ENCODE measurements at regions not wholly inside any gene's neighbourhood (a gene's known extent, or its start where the extent isn't known, plus 50 kb on each side); places are given as distances from the start of the nearest gene placed in this dataset.

GRCh38 chr6:28632326-28632851, 106.7 kb downstream of the GPX5 start:
- Histone ChIP-seq H3K27ac (no peak overlapping the region), H3K4me2 (no peak overlapping the region), H3K9ac (no peak overlapping the region), H2AFZ (ENCODE audit: low read depth) (no peak overlapping the region), H4K20me1 (ENCODE audit: insufficient read depth) (no peaks in the 10 kb centered on the region), H3K4me3 (IDR thresholded peaks at IDR 0.05; ENCODE audit: insufficient read depth, low read depth, low read length) (no peak overlapping the region), H3K36me3 (ENCODE audit: insufficient read depth) (no peaks in the 10 kb centered on the region; the same call in 1 of the 2 replicates), H3K79me2 (ENCODE audit: insufficient read depth, low read depth) (no peaks in the 10 kb centered on the region), H3K27me3 (ENCODE audit: insufficient read depth, low read depth) (no peaks in the 10 kb centered on the region), H3K4me1 (ENCODE audit: low read depth, poor library complexity, severe bottlenecking) (no peaks in the 10 kb centered on the region)
- TF ChIP-seq, protein P1, sequence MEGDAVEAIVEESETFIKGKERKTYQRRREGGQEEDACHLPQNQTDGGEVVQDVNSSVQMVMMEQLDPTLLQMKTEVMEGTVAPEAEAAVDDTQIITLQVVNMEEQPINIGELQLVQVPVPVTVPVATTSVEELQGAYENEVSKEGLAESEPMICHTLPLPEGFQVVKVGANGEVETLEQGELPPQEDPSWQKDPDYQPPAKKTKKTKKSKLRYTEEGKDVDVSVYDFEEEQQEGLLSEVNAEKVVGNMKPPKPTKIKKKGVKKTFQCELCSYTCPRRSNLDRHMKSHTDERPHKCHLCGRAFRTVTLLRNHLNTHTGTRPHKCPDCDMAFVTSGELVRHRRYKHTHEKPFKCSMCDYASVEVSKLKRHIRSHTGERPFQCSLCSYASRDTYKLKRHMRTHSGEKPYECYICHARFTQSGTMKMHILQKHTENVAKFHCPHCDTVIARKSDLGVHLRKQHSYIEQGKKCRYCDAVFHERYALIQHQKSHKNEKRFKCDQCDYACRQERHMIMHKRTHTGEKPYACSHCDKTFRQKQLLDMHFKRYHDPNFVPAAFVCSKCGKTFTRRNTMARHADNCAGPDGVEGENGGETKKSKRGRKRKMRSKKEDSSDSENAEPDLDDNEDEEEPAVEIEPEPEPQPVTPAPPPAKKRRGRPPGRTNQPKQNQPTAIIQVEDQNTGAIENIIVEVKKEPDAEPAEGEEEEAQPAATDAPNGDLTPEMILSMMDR (conservative IDR thresholded peaks at IDR 0.05; ENCODE audit: low read depth, low read length) = no peak

DNA sequence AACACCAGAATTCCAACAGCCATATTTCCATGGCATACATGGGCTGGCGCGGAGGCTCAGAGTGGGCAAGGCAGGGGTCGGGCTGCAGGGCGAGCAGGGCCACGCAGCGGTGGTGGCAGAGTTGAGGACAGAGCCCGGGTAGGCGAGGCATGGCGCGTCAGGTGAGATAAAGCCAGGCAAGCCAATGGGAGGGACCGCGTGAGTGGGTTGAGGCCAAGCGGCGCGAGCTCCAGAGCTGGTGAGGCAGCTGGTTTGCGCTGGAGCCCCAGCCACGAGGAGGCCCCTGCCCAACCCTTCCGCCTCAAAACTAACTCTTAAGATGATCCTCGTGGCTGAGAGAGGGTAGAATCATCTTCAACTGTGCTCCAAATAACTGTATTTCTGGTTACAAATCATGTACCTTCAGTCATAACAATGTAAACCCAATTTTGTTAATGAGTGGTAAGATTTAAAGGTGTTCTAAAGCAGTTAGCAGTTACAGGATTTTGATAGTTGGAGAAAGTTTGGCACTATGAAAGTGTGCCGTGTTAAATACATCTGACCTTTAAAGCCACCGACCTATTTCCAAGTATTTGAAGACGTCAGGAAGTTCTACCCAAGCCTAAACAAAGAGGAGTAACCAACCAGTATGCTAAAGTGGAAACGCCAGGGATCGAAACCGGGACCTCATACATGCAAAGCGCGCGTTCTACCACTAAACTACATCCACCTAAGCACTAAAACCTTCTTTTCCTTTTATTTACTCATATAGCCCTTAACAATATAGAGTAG, 107.9 kb downstream of the GPX5 start:
- H3K36me3 ChIP-seq (ENCODE audit: insufficient read depth) = no peaks in the 10 kb centered on the region; the same call in 1 of the 2 replicates
- H3K27me3 ChIP-seq (ENCODE audit: insufficient read depth, low read depth) = no peaks in the 10 kb centered on the region
- TF ChIP-seq, protein P1 (conservative IDR thresholded peaks at IDR 0.05; ENCODE audit: low read depth, low read length) = no peak
- H3K4me1 ChIP-seq (ENCODE audit: low read depth, poor library complexity, severe bottlenecking) = no peaks in the 10 kb centered on the region
- H4K20me1 ChIP-seq (ENCODE audit: insufficient read depth) = no peaks in the 10 kb centered on the region
- H3K79me2 ChIP-seq (ENCODE audit: insufficient read depth, low read depth) = no peaks in the 10 kb centered on the region
- H3K4me2 ChIP-seq = no peak overlapping the region
- H3K4me3 ChIP-seq (IDR thresholded peaks at IDR 0.05; ENCODE audit: insufficient read depth, low read depth, low read length) = no peak overlapping the region
- no peak overlapping the region for H2AFZ ChIP-seq (ENCODE audit: low read depth)
- H3K27ac ChIP-seq = no peak overlapping the region
- no peak overlapping the region for H3K9ac ChIP-seq

GRCh38 chr6:28634411-28634760, 108.7 kb downstream of the GPX5 start:
- Histone ChIP-seq H3K4me1 (ENCODE audit: low read depth, poor library complexity, severe bottlenecking) (no peaks in the 10 kb centered on the region), H2AFZ (ENCODE audit: low read depth) (no peak overlapping the region), H3K4me2 (no peak overlapping the region), H3K9ac (no peak overlapping the region), H3K36me3 (ENCODE audit: insufficient read depth) (no peaks in the 10 kb centered on the region; the same call in 1 of the 2 replicates), H3K27me3 (ENCODE audit: insufficient read depth, low read depth) (no peaks in the 10 kb centered on the region), H3K4me3 (IDR thresholded peaks at IDR 0.05; ENCODE audit: insufficient read depth, low read depth, low read length) (no peak overlapping the region), H3K27ac (no peak overlapping the region), H4K20me1 (ENCODE audit: insufficient read depth) (no peaks in the 10 kb centered on the region), H3K79me2 (ENCODE audit: insufficient read depth, low read depth) (no peaks in the 10 kb centered on the region)
- TF ChIP-seq, protein P1 (conservative IDR thresholded peaks at IDR 0.05; ENCODE audit: low read depth, low read length) = no peak

DNA sequence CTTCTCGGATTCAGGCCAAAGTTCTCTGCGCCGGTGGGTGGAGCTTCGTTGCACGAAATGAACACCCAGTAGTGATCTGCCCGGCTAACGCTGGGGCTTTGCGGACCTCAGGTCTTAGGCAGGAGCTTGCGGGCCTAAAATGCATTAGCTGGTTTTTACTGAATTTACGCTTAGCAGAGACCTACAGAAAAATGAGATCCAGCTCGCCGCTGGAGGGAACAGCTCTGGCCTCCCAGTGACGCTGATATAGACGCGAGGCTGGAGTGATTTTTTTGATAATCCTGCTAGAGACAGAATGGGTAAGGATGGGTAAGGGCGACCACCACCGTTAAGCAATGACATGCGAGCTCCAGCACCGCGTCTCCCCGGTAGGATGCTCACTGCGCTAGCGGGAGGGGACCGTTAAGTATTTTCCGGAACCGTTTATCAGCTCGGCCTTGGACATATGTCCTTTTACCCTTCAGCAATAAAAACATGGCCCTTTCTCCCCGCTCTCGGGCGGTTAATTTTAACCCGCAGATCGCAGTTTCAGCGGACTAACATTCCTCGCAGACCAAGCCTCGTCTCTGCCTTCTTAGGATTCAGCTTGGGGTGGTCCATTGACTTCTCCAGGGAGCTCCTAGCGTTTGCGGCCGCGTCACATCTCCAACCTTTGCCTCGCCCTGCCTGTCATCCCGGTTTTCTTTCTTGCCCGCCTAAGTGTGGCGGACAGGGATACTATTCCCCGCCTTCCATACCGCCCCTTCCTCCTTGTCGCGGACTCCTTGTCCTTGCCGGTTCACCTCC, 109.3 kb downstream of the GPX5 start:
- Histone ChIP-seq H3K27ac (no peak overlapping the region), H2AFZ (ENCODE audit: low read depth) (no peak overlapping the region), H3K36me3 (ENCODE audit: insufficient read depth) (no peaks in the 10 kb centered on the region; the same call in 1 of the 2 replicates), H3K4me2 (no peak overlapping the region), H3K79me2 (ENCODE audit: insufficient read depth, low read depth) (no peaks in the 10 kb centered on the region), H3K4me1 (ENCODE audit: low read depth, poor library complexity, severe bottlenecking) (no peaks in the 10 kb centered on the region), H4K20me1 (ENCODE audit: insufficient read depth) (no peaks in the 10 kb centered on the region), H3K27me3 (ENCODE audit: insufficient read depth, low read depth) (no peaks in the 10 kb centered on the region), H3K9ac (no peak overlapping the region), H3K4me3 (IDR thresholded peaks at IDR 0.05; ENCODE audit: insufficient read depth, low read depth, low read length) (no peak overlapping the region)
- TF ChIP-seq, protein P1 (conservative IDR thresholded peaks at IDR 0.05; ENCODE audit: low read depth, low read length) = no peak

Data from KMS-11 (cell line).